ENCODE measurements at regions not wholly inside any gene's neighbourhood (a gene's known extent, or its start where the extent isn't known, plus 50 kb on each side); places are given as distances from the start of the nearest gene placed in this dataset.
"Not testable (repeated sequence)": the region's sequence is repeated elsewhere in the genome, so short reads cannot be mapped to it uniquely, and the experiment has no call there.

GRCh38 chr5:103397739-103398581 lies 139.4 kb downstream of the MACIR start:
- no peak for FAIRE-seq
- no peak for DNase-seq (ENCODE audit: insufficient read length, low spot score)
- TF ChIP-seq PAX5 (IDR thresholded peaks at IDR 0.05; ENCODE audit: insufficient read depth, low read length, severe bottlenecking) (no peak), SPI1 (IDR thresholded peaks at IDR 0.05; ENCODE audit: low read depth, low read length) (no peak), POLR2AphosphoS5 (IDR thresholded peaks at IDR 0.05; ENCODE audit: low read depth, low read length) (no peak), POLR2A (IDR thresholded peaks at IDR 0.05; ENCODE audit: low read depth, low read length) (no peak), TAF1 (IDR thresholded peaks at IDR 0.05; ENCODE audit: low read depth, low read length) (no peak), POU2F2 (IDR thresholded peaks at IDR 0.05; ENCODE audit: low read depth, low read length) (no peak)

- DNase-seq (ENCODE audit: insufficient read length, low spot score) (no peak), FAIRE-seq (no peak)
- TF ChIP-seq PAX5 (IDR thresholded peaks at IDR 0.05; ENCODE audit: insufficient read depth, low read length, severe bottlenecking) (no peak), SPI1 (IDR thresholded peaks at IDR 0.05; ENCODE audit: low read depth, low read length) (no peak), TAF1 (IDR thresholded peaks at IDR 0.05; ENCODE audit: low read depth, low read length) (no peak), POU2F2 (IDR thresholded peaks at IDR 0.05; ENCODE audit: low read depth, low read length) (no peak)
These were observed 136.1 kb downstream of the MACIR start for GRCh38 chr5:103394676-103395075.

GRCh38 chr5:103393101-103393754 lies 134.7 kb downstream of the MACIR start:
- FAIRE-seq (no peak), DNase-seq (ENCODE audit: insufficient read length, low spot score) (no peak)
- TF ChIP-seq TAF1 (IDR thresholded peaks at IDR 0.05; ENCODE audit: low read depth, low read length) (no peak), SPI1 (IDR thresholded peaks at IDR 0.05; ENCODE audit: low read depth, low read length) (no peak), POLR2AphosphoS5 (IDR thresholded peaks at IDR 0.05; ENCODE audit: low read depth, low read length) (no peak), POU2F2 (IDR thresholded peaks at IDR 0.05; ENCODE audit: low read depth, low read length) (no peak), PAX5 (IDR thresholded peaks at IDR 0.05; ENCODE audit: insufficient read depth, low read length, severe bottlenecking) (no peak), POLR2A (IDR thresholded peaks at IDR 0.05; ENCODE audit: low read depth, low read length) (no peak)

- DNase-seq (ENCODE audit: insufficient read length, low spot score) (no peak), FAIRE-seq (no peak)
- TF ChIP-seq TAF1 (IDR thresholded peaks at IDR 0.05; ENCODE audit: low read depth, low read length) (no peak), SPI1 (IDR thresholded peaks at IDR 0.05; ENCODE audit: low read depth, low read length) (no peak), POLR2A (IDR thresholded peaks at IDR 0.05; ENCODE audit: low read depth, low read length) (no peak), POU2F2 (IDR thresholded peaks at IDR 0.05; ENCODE audit: low read depth, low read length) (no peak), PAX5 (IDR thresholded peaks at IDR 0.05; ENCODE audit: insufficient read depth, low read length, severe bottlenecking) (no peak), POLR2AphosphoS5 (IDR thresholded peaks at IDR 0.05; ENCODE audit: low read depth, low read length) (no peak)
These were observed 133.1 kb downstream of the MACIR start for GRCh38 chr5:103391659-103392058.

GRCh38 chr5:103389846-103390245 lies 131.3 kb downstream of the MACIR start:
- TF ChIP-seq SPI1 (IDR thresholded peaks at IDR 0.05; ENCODE audit: low read depth, low read length) (no peak), POLR2A (IDR thresholded peaks at IDR 0.05; ENCODE audit: low read depth, low read length) (no peak), PAX5 (IDR thresholded peaks at IDR 0.05; ENCODE audit: insufficient read depth, low read length, severe bottlenecking) (no peak), POU2F2 (IDR thresholded peaks at IDR 0.05; ENCODE audit: low read depth, low read length) (no peak), TAF1 (IDR thresholded peaks at IDR 0.05; ENCODE audit: low read depth, low read length) (no peak), POLR2AphosphoS5 (IDR thresholded peaks at IDR 0.05; ENCODE audit: low read depth, low read length) (no peak)
- FAIRE-seq (no peak), DNase-seq (ENCODE audit: insufficient read length, low spot score) (no peak)

GRCh38 chr5:103389357-103389756 lies 130.8 kb downstream of the MACIR start:
- TF ChIP-seq POLR2A (IDR thresholded peaks at IDR 0.05; ENCODE audit: low read depth, low read length) (no peak), PAX5 (IDR thresholded peaks at IDR 0.05; ENCODE audit: insufficient read depth, low read length, severe bottlenecking) (no peak), TAF1 (IDR thresholded peaks at IDR 0.05; ENCODE audit: low read depth, low read length) (no peak), POU2F2 (IDR thresholded peaks at IDR 0.05; ENCODE audit: low read depth, low read length) (no peak), SPI1 (IDR thresholded peaks at IDR 0.05; ENCODE audit: low read depth, low read length) (no peak), POLR2AphosphoS5 (IDR thresholded peaks at IDR 0.05; ENCODE audit: low read depth, low read length) (no peak)
- no peak for DNase-seq (ENCODE audit: insufficient read length, low spot score)
- no peak for FAIRE-seq

- FAIRE-seq (no peak), DNase-seq (ENCODE audit: insufficient read length, low spot score) (no peak)
- TF ChIP-seq TAF1 (IDR thresholded peaks at IDR 0.05; ENCODE audit: low read depth, low read length) (no peak), POU2F2 (IDR thresholded peaks at IDR 0.05; ENCODE audit: low read depth, low read length) (no peak), POLR2A (IDR thresholded peaks at IDR 0.05; ENCODE audit: low read depth, low read length) (no peak), POLR2AphosphoS5 (IDR thresholded peaks at IDR 0.05; ENCODE audit: low read depth, low read length) (no peak), PAX5 (IDR thresholded peaks at IDR 0.05; ENCODE audit: insufficient read depth, low read length, severe bottlenecking) (no peak), SPI1 (IDR thresholded peaks at IDR 0.05; ENCODE audit: low read depth, low read length) (no peak)
These were observed 127.2 kb downstream of the MACIR start for GRCh38 chr5:103385722-103386121.

GRCh38 chr5:103377638-103378037 lies 119.1 kb downstream of the MACIR start:
- FAIRE-seq: not testable (repeated sequence)

GRCh38 chr5:103375863-103376591 lies 117.5 kb downstream of the MACIR start:
- TF ChIP-seq POLR2AphosphoS5 (IDR thresholded peaks at IDR 0.05; ENCODE audit: low read depth, low read length) (no peak), TAF1 (IDR thresholded peaks at IDR 0.05; ENCODE audit: low read depth, low read length) (no peak), POLR2A (IDR thresholded peaks at IDR 0.05; ENCODE audit: low read depth, low read length) (no peak), POU2F2 (IDR thresholded peaks at IDR 0.05; ENCODE audit: low read depth, low read length) (no peak), PAX5 (IDR thresholded peaks at IDR 0.05; ENCODE audit: insufficient read depth, low read length, severe bottlenecking) (no peak), SPI1 (IDR thresholded peaks at IDR 0.05; ENCODE audit: low read depth, low read length) (no peak)
- DNase-seq (ENCODE audit: insufficient read length, low spot score) (no peak), FAIRE-seq (no peak)

More at GRCh38 chr5:103377638-103378037, 119.1 kb downstream of the MACIR start:
- not testable (repeated sequence) for DNase-seq (ENCODE audit: insufficient read length, low spot score)
